ENCODE measurements at regions not wholly inside any gene's neighbourhood (a gene's known extent, or its start where the extent isn't known, plus 50 kb on each side); places are given as distances from the start of the nearest gene placed in this dataset.

- TF ChIP-seq CTCF (IDR thresholded peaks at IDR 0.05; ENCODE audit: insufficient read depth, low read length): no peak
- no peak for TF ChIP-seq POLR2AphosphoS5 (IDR thresholded peaks at IDR 0.05; ENCODE audit: low read depth)
These were observed 388.9 kb upstream of the AKR1E2 start for GRCh38 chr10:4437061-4437460.
